K562 (cell line): ENCODE measurements at regions not wholly inside any gene's neighbourhood (a gene's known extent, or its start where the extent isn't known, plus 50 kb on each side); places are given as distances from the start of the nearest gene placed in this dataset.
A peak's percentile ranks its signal among the peaks of the same experiment; 100 is the strongest.

ENCODE experiments used
- CREM ChIP-seq: IDR thresholded peaks from 2 replicates; pipeline ENCODE4 v1.6.1; 2014; ENCODE audit warnings: antibody characterized with exemption, low read depth
- EP300 ChIP-seq: IDR thresholded peaks from 2 replicates; pipeline ENCODE4 v1.6.1; 2012; ENCODE audit warnings: low read length, improper control_type of control experiment
- GATA2 ChIP-seq: sonication (generic); formaldehyde crosslinking; IDR thresholded peaks from 2 replicates; pipeline ENCODE4 v1.4.0; 2020; ENCODE audit warnings: mild to moderate bottlenecking, missing genetic modification reagents
- NCOA2 ChIP-seq, 2 experiments: fragments of 450-650 bp; IDR thresholded peaks; 2 replicates each; pipeline ENCODE4 v1.6.1; 2018; ENCODE audit warnings: mild to moderate bottlenecking in 2 of 2, moderate library complexity in 1 of 2; ENCODE audit not compliant: partially characterized antibody in 2 of 2
- NR2C2 ChIP-seq, 2 experiments: fragments of 200-800 bp in 1 of 2; sonication (Bioruptor generic) in 1 of 2; sonication (generic) in 1 of 2; formaldehyde crosslinking in 1 of 2; IDR thresholded peaks; 2 replicates each; pipeline versions ENCODE4 v1.6.1 to v1.8.0; 2016 to 2022; ENCODE audit warnings: mild to moderate bottlenecking in 1 of 2, missing compliant biosample characterization in 1 of 2, missing genetic modification characterization in 1 of 2, missing genetic modification reagents in 1 of 2
- RNF2 ChIP-seq: sonication (generic); IDR thresholded peaks from 2 replicates; pipeline ENCODE4 v1.6.1; 2016
- SMAD3 ChIP-seq: fragments of 450-650 bp; formaldehyde crosslinking; conservative IDR thresholded peaks from 2 replicates; pipeline ENCODE4 v1.4.0; 2020; ENCODE audit warnings: mild to moderate bottlenecking
- SUPT5H ChIP-seq: fragments of 450-650 bp; IDR thresholded peaks from 2 replicates; pipeline ENCODE4 v1.6.1; 2016
- TAL1 ChIP-seq: fragments of 450-650 bp; IDR thresholded peaks from 2 replicates; pipeline ENCODE4 v1.6.1; 2016; ENCODE audit warnings: mild to moderate bottlenecking
- ZFP30 ChIP-seq: fragments of 250-450 bp; sonication (Bioruptor Pico); IDR thresholded peaks from 2 replicates; pipeline ENCODE4 v1.8.0; 2022; ENCODE audit warnings: moderate library complexity, mild to moderate bottlenecking, inconsistent platforms, borderline replicate concordance
- ZNF253 ChIP-seq: fragments of 250-450 bp; sonication (Bioruptor Pico); conservative IDR thresholded peaks from 2 replicates; pipeline ENCODE4 v1.6.1; 2021; ENCODE audit warnings: mild to moderate bottlenecking
- ZNF561 ChIP-seq: fragments of 450-650 bp; formaldehyde crosslinking; conservative IDR thresholded peaks from 2 replicates; pipeline ENCODE4 v1.4.0; 2020; ENCODE audit warnings: mild to moderate bottlenecking, moderate library complexity
- TF ChIP-seq, protein P1 (sequence below): fragments of 200-600 bp; sonication (generic); IDR thresholded peaks from one replicate; pipeline ENCODE4 v1.6.1; 2012; ENCODE audit warnings: mild to moderate bottlenecking, low read depth, low read length, inconsistent platforms
- TF ChIP-seq, protein P2 (sequence below): fragments of 250-450 bp; sonication (Bioruptor Pico); IDR thresholded peaks from 2 replicates; pipeline ENCODE4 v1.8.0; 2021; ENCODE audit warnings: borderline replicate concordance, mild to moderate bottlenecking, moderate library complexity; ENCODE audit not compliant: poor library complexity, severe bottlenecking
- TF ChIP-seq, protein P3 (sequence below): fragments of 450-650 bp; IDR thresholded peaks from 2 replicates; pipeline ENCODE4 v1.6.1; 2016

DNA sequence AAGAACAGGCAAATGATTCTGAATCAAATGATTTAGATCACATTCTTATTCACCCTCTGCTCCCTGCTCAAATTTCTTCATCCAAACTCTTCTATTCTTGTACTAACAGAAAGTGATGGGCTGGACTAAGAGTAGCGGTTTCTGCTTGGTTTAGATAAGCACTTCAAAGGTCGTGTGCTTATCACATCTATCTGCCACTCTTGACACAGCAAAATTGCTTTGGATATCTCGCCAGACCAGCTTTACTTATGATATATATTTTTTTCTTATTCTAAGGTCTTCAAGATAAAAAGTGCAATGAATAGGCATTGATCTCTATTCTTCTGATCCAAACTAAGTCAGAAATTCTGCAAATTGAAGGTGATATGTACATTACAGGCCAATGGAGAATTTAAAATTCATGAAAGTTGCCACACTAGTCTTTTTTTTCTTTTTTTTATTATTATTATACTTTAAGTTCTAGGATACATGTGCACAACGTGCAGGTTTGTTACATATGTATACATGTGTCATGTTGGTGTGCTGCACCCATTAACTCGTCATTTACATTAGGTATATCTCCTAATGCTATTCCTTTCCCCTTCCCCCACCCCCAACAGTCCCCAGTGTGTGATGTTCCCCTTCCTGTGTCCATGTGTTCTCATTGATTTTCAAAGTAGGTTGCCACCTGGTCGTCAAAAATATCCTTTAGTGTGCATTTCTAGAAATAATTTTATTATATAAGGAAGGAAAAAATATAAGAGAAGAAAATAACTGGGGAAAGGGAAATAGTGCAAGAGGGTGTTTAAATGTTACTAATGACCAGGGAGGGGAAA is 1941.0 kb upstream of the RAG2 start (continued):
- TF ChIP-seq, protein P1, sequence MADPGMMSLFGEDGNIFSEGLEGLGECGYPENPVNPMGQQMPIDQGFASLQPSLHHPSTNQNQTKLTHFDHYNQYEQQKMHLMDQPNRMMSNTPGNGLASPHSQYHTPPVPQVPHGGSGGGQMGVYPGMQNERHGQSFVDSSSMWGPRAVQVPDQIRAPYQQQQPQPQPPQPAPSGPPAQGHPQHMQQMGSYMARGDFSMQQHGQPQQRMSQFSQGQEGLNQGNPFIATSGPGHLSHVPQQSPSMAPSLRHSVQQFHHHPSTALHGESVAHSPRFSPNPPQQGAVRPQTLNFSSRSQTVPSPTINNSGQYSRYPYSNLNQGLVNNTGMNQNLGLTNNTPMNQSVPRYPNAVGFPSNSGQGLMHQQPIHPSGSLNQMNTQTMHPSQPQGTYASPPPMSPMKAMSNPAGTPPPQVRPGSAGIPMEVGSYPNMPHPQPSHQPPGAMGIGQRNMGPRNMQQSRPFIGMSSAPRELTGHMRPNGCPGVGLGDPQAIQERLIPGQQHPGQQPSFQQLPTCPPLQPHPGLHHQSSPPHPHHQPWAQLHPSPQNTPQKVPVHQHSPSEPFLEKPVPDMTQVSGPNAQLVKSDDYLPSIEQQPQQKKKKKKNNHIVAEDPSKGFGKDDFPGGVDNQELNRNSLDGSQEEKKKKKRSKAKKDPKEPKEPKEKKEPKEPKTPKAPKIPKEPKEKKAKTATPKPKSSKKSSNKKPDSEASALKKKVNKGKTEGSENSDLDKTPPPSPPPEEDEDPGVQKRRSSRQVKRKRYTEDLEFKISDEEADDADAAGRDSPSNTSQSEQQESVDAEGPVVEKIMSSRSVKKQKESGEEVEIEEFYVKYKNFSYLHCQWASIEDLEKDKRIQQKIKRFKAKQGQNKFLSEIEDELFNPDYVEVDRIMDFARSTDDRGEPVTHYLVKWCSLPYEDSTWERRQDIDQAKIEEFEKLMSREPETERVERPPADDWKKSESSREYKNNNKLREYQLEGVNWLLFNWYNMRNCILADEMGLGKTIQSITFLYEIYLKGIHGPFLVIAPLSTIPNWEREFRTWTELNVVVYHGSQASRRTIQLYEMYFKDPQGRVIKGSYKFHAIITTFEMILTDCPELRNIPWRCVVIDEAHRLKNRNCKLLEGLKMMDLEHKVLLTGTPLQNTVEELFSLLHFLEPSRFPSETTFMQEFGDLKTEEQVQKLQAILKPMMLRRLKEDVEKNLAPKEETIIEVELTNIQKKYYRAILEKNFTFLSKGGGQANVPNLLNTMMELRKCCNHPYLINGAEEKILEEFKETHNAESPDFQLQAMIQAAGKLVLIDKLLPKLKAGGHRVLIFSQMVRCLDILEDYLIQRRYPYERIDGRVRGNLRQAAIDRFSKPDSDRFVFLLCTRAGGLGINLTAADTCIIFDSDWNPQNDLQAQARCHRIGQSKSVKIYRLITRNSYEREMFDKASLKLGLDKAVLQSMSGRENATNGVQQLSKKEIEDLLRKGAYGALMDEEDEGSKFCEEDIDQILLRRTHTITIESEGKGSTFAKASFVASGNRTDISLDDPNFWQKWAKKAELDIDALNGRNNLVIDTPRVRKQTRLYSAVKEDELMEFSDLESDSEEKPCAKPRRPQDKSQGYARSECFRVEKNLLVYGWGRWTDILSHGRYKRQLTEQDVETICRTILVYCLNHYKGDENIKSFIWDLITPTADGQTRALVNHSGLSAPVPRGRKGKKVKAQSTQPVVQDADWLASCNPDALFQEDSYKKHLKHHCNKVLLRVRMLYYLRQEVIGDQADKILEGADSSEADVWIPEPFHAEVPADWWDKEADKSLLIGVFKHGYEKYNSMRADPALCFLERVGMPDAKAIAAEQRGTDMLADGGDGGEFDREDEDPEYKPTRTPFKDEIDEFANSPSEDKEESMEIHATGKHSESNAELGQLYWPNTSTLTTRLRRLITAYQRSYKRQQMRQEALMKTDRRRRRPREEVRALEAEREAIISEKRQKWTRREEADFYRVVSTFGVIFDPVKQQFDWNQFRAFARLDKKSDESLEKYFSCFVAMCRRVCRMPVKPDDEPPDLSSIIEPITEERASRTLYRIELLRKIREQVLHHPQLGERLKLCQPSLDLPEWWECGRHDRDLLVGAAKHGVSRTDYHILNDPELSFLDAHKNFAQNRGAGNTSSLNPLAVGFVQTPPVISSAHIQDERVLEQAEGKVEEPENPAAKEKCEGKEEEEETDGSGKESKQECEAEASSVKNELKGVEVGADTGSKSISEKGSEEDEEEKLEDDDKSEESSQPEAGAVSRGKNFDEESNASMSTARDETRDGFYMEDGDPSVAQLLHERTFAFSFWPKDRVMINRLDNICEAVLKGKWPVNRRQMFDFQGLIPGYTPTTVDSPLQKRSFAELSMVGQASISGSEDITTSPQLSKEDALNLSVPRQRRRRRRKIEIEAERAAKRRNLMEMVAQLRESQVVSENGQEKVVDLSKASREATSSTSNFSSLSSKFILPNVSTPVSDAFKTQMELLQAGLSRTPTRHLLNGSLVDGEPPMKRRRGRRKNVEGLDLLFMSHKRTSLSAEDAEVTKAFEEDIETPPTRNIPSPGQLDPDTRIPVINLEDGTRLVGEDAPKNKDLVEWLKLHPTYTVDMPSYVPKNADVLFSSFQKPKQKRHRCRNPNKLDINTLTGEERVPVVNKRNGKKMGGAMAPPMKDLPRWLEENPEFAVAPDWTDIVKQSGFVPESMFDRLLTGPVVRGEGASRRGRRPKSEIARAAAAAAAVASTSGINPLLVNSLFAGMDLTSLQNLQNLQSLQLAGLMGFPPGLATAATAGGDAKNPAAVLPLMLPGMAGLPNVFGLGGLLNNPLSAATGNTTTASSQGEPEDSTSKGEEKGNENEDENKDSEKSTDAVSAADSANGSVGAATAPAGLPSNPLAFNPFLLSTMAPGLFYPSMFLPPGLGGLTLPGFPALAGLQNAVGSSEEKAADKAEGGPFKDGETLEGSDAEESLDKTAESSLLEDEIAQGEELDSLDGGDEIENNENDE = no peak
- TF ChIP-seq ZFP30 (CRISPR knock-in tag) (no peak), GATA2 (CRISPR knock-in tag) (peak; percentile 82), TAL1 (peak; percentile 98), EP300 (peak; percentile 99), NR2C2 (CRISPR knock-in tag; IDR thresholded peaks at IDR 0.05) (no peak), NR2C2 (tag; IDR thresholded peaks at IDR 0.05) (peak; percentile 53; the same call in 1 of the 2 replicates), CREM (peak; percentile 72), NCOA2 (IDR thresholded peaks at IDR 0.05; ENCODE audit: partially characterized antibody in 2 of 2) (peak; percentile 42 to 71), SMAD3 (CRISPR knock-in tag) (peak; percentile 78; the same call in 1 of the 2 replicates), ZNF561 (CRISPR knock-in tag) (no peak), ZNF253 (CRISPR knock-in tag) (no peak), RNF2 (peak; percentile 88), SUPT5H (no peak)
- TF ChIP-seq, protein P2, sequence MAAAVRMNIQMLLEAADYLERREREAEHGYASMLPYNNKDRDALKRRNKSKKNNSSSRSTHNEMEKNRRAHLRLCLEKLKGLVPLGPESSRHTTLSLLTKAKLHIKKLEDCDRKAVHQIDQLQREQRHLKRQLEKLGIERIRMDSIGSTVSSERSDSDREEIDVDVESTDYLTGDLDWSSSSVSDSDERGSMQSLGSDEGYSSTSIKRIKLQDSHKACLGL (CRISPR knock-in tag) = no peak
- TF ChIP-seq, protein P3, sequence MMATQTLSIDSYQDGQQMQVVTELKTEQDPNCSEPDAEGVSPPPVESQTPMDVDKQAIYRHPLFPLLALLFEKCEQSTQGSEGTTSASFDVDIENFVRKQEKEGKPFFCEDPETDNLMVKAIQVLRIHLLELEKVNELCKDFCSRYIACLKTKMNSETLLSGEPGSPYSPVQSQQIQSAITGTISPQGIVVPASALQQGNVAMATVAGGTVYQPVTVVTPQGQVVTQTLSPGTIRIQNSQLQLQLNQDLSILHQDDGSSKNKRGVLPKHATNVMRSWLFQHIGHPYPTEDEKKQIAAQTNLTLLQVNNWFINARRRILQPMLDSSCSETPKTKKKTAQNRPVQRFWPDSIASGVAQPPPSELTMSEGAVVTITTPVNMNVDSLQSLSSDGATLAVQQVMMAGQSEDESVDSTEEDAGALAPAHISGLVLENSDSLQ = peak; percentile 75
